HL-60 (cell line): ENCODE measurements at regions not wholly inside any gene's neighbourhood (a gene's known extent, or its start where the extent isn't known, plus 50 kb on each side); places are given as distances from the start of the nearest gene placed in this dataset.

Source experiments
- DNase-seq, 2 experiments: peaks; one replicate each; pipeline ENCODE4 v3.0.0-alpha.2; 2010 to 2020; ENCODE audit warnings: low read depth in 1 of 2, low spot score in 1 of 2
- H3K27ac ChIP-seq: fragments of 250-450 bp; sonication (Bioruptor Pico); replicated peaks from 2 replicates; pipeline ENCODE4 v1.5.1; 2020; ENCODE audit warnings: mild to moderate bottlenecking, moderate library complexity
- H3K27me3 ChIP-seq: fragments of 250-450 bp; sonication (Bioruptor Pico); 2 replicates; pipeline ENCODE4 v1.5.1; 2021; ENCODE audit warnings: mild to moderate bottlenecking, moderate library complexity; ENCODE audit not compliant: insufficient read depth, poor library complexity, severe bottlenecking
- H3K4me3 ChIP-seq: replicated peaks from 2 replicates; pipeline ENCODE4 v1.5.1; 2011; ENCODE audit warnings: mild to moderate bottlenecking, control low read depth, low read length; ENCODE audit not compliant: insufficient read depth
- CTCF ChIP-seq: IDR thresholded peaks from one replicate; pipeline ENCODE4 v1.5.1; 2011; ENCODE audit warnings: low read length, control low read depth, inconsistent platforms; ENCODE audit not compliant: insufficient read depth
- GABPA ChIP-seq: IDR thresholded peaks from 2 replicates; pipeline ENCODE4 v1.6.1; 2012; ENCODE audit warnings: low read depth
- POLR2AphosphoS5 ChIP-seq: IDR thresholded peaks from 2 replicates; pipeline ENCODE4 v1.6.1; 2012; ENCODE audit warnings: low read depth
- REST ChIP-seq: IDR thresholded peaks from 2 replicates; pipeline ENCODE4 v1.6.1; 2012; ENCODE audit warnings: low read depth; ENCODE audit not compliant: insufficient replicate concordance
- SPI1 ChIP-seq: IDR thresholded peaks from 2 replicates; pipeline ENCODE4 v1.6.1; 2012; ENCODE audit warnings: low read depth, mild to moderate bottlenecking, borderline replicate concordance

- Histone ChIP-seq H3K27ac (no peak overlapping the region), H3K27me3 (no peaks in the 10 kb centered on the region), H3K4me3 (no peak overlapping the region)
- TF ChIP-seq SPI1 (no peak), CTCF (no peak), REST (no peak), GABPA (no peak), POLR2AphosphoS5 (no peak)
- no peak for DNase-seq
Measured at GRCh38 chr15:81856001-81856633, 189.7 kb downstream of the MEX3B start.

- DNase-seq, result no peak
- H3K27ac ChIP-seq, result no peak overlapping the region
- no peak for TF ChIP-seq REST
- no peak for TF ChIP-seq POLR2AphosphoS5
- H3K27me3 ChIP-seq, result no peaks in the 10 kb centered on the region
- no peak overlapping the region for H3K4me3 ChIP-seq
Measured at GRCh38 chr15:81853150-81853748, 192.6 kb downstream of the MEX3B start.

- DNase-seq, result no peak
- no peaks in the 10 kb centered on the region for H3K27me3 ChIP-seq
- TF ChIP-seq POLR2AphosphoS5 (no peak), GABPA (no peak), REST (no peak), SPI1 (no peak), CTCF (no peak)
- H3K4me3 ChIP-seq, result no peak overlapping the region
- H3K27ac ChIP-seq, result no peak overlapping the region
Measured at GRCh38 chr15:81852411-81853149, 193.2 kb downstream of the MEX3B start.
